ENCODE measurements at regions not wholly inside any gene's neighbourhood (a gene's known extent, or its start where the extent isn't known, plus 50 kb on each side); places are given as distances from the start of the nearest gene placed in this dataset.
"Not testable (repeated sequence)": the region's sequence is repeated elsewhere in the genome, so short reads cannot be mapped to it uniquely, and the experiment has no call there.

DNA sequence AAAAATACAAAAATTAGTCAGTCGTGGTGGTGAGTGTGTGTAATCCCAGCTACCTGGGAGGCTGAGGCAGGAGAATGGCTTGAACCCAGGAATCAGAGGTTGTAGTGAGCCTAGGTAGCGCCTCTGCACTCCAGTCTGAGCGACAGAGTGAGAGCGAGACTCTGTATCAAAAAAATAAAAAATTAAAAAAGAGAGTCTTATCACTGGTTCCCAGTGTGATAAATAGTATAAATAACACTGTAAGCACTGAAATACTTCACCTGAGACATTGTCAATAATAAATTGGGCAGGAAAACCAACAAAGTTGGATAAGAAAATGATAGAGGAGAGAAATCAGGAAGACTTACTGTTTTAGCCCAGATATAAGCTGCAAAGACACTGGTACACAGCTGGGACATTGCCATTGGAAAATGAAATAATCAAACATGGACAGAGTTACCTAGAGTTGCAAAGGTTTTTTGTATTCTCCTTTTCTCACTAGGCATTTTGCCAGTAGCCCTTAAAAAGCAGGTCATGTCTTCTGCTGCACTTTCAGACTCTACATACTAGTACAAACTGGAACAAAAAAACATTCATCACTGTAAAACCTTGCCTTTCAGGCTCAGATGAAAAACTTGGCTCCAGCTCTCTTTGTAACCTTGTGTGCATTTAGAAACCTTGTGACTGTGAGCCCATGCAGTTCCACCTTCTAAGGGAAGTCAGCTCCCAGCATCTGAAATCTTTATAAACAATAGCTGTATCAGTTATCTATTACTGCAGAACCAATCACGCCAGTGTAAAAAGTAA lies 55.0 kb upstream of the PPP1R2C start:
- no peak for DNase-seq (ENCODE audit: low spot score)

DNA sequence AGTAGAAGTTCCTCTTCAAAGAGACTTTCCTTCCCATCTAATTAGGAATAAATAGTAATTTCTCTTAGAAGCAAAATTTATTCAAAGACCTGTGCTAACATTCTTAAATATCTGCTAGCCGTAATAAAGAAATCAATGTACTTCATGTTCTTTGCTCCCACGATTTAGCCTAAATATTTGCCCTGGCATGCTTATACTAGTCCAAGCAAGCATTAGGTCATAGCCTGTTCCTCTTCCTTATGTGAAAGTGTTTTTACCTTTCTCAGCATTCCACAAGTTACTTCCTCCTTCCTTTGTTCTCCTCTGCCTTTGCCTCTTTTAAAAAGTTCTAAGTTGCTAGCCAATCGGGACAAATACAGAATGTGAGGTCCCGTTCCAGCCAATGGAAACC lies 55.6 kb upstream of the PPP1R2C start:
- not testable (repeated sequence) for DNase-seq (ENCODE audit: low spot score)

- DNase-seq (ENCODE audit: low spot score), result peak; percentile 2
Measured at GRCh38 chrX:42837101-42837726, 59.3 kb upstream of the PPP1R2C start.

- peak; percentile 12 for DNase-seq (ENCODE audit: low spot score)
Measured at GRCh38 chrX:42837747-42838146, 59.8 kb upstream of the PPP1R2C start.

- DNase-seq (ENCODE audit: low spot score), result no peak
Measured at GRCh38 chrX:42839632-42840031, 61.7 kb upstream of the PPP1R2C start.

DNA sequence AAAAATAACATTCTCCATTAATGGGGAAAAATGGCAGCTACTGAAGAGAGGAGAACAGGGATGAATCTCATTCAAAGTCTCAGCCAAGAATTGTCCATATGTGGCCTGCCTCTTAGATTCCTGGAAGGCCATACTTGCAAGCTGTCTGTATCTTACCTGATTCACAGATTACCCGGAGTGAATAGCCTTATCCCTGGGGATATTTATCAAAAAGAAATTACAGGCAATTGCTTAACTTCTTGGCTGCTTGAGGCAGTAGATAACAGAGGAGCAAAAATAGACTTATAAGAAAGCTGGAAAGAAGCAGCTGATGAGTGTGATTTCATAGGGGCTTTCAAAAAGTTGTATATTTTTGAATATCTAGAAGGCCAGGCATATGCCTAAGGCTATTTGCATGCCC lies 68.8 kb upstream of the PPP1R2C start:
- no peak for DNase-seq (ENCODE audit: low spot score)

DNA sequence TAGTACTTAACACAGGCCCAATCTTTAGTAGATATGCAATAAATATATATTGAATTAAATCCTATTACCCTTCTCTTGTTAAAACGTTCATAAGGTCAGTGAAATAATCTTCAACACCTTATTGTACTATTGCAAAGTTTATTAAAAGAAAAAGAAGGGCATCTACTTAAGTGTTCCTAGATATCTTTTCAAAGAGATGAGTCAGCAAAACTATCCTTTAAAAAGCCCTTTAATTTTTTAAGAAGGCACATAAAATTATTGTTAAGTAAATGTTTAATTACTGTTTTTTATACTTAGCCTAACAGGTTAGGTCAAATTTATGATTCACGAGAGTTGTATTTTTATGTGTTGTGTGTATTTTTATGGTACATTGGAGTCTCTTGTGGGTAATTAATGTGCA lies 77.3 kb upstream of the PPP1R2C start:
- no peak for DNase-seq (ENCODE audit: low spot score)

- no peak for DNase-seq (ENCODE audit: low spot score)
Measured at GRCh38 chrX:42857766-42858165, 79.8 kb upstream of the PPP1R2C start.

GRCh38 chrX:42869011-42869410 lies 91.0 kb upstream of the PPP1R2C start:
- no peak for DNase-seq (ENCODE audit: low spot score)

DNA sequence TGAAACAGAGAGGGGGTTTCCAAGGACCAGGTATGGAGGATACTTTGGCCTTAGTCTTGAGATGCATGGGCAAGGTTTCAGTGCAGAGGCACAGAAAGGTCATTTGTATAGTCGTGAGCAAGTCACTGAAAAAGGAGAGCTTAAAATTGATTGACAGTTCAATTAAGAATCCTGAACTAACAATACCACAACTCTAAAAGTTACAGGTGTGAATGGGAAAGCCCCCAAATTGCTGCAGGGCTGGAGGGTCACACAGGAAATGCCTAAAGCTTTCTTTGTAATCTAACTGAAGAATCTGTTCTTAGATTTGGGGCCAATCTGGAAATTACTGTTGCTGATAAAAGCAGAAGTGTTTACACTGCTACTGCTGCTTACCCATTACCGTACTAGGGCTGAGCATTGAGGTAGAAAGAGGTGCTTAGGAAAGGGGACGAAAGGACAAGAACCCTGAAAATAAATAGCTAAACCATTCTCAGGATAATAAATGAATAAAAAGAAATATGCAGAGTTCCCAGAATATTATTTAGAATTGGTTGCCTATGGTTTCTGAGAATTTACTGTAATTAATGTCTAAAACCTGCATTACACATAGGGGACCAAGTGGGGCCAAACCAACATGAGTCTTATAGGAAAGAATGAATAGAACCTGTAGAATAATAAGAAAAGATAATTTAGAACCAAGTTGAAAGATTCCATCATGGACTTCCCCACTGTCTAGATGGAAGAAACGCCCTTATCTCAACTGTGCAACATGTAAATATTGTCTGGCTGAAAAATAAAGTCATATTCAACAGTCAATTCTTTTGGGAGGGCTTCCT lies 91.9 kb upstream of the PPP1R2C start:
- peak; percentile 15 for DNase-seq (ENCODE audit: low spot score)

GRCh38 chrX:42886519-42886918 lies 108.6 kb upstream of the PPP1R2C start:
- no peak for DNase-seq (ENCODE audit: low spot score)

- no peak for DNase-seq (ENCODE audit: low spot score)
Measured at GRCh38 chrX:42900947-42901346, 123.0 kb upstream of the PPP1R2C start.

DNA sequence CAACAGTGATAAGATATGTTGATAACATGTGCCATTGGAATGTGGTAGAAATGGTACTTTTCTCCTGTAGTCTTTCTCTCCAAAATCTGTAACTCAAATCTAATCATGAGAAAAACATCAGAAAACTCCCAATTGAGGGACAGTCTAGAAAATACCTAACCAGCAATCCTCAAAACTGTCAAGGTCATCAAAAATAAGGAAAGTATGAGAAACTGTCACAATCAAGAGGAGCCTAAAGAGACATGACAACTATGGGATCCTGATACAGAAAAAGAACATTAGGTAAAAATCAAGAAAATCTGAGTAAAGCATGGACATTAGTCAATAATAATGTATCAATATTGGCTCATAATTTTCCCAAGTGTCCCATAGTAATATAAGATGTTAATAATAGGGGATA lies 124.5 kb upstream of the PPP1R2C start:
- DNase-seq (ENCODE audit: low spot score), result no peak

GRCh38 chrX:42920752-42921151 lies 142.8 kb upstream of the PPP1R2C start:
- no peak for DNase-seq (ENCODE audit: low spot score)

GRCh38 chrX:42930071-42930470 lies 152.1 kb upstream of the PPP1R2C start:
- DNase-seq (ENCODE audit: low spot score), result no peak

DNA sequence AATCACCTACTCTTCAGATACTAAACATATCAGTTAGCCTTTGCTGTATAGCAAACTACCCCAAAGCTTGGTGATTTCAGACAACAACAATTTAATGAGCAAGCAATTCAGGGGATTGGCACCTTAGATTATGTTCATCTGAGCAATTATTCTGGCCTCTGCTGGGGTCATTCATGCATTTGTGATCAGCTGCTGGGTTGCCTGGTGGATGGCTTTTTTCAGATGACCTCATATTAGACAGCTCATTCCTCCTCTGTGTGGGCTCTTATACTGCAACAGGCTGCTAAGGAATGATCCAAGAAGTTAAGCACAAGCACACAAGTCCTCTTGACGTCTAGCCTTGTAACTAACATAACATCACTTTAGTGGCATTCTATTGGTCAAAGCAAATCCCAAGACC lies 153.0 kb upstream of the PPP1R2C start:
- no peak for DNase-seq (ENCODE audit: low spot score)

- no peak for DNase-seq (ENCODE audit: low spot score)
Measured at GRCh38 chrX:42933187-42933586, 155.2 kb upstream of the PPP1R2C start.

- peak; percentile 2 for DNase-seq (ENCODE audit: low spot score)
Measured at GRCh38 chrX:42934020-42934726, 156.2 kb upstream of the PPP1R2C start.

- no peak for DNase-seq (ENCODE audit: low spot score)
Measured at GRCh38 chrX:42941671-42942070, 163.7 kb upstream of the PPP1R2C start.

DNA sequence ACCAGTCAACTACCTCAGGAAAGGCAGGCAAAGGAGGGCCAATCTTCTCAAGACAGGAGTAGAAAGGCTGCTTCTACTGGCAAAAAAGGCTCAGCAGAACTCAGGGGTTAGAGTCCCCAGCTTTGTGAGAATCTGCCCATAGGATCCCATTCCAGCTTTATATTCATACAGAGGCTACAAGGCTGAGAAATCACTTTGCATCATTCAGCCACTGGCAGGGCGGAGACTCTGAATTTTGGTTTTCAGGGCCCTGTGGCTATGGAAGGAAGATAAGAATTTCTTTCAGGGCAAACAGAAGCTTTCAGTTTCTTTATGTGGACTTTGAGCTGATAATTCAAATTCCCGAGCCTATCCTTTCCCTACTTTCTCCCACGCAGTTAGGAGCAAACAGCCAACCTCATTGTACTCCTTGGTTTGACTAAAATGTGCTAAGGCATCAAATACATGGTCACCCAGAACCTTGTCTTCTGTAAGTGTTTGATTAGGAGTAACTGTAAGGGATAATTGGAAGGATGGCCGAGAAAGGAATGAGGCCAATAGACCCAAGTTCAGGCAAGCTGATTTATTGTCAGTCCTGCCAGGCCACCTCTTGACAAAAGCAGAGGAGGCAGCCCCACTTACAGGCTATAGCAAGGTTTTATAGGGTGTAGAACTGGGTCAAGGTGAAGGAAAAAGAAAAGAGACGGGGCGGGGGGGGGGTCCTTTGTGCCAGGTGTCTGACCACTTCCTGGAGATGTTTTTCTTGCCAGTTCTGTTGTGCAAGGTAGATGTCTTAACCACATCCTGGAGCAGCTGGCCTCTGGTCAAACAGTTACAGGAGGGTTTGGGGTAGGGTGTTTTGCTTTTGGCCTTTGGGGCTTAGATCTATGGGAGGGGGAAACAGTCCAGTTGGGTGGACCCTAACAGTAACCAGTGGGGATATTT lies 165.3 kb upstream of the PPP1R2C start:
- DNase-seq (ENCODE audit: low spot score), result no peak

- DNase-seq (ENCODE audit: low spot score), result no peak
Measured at GRCh38 chrX:42944381-42944998, 166.5 kb upstream of the PPP1R2C start.
